Lung (tissue), 11 donors: ENCODE measurements at regions not wholly inside any gene's neighbourhood (a gene's known extent, or its start where the extent isn't known, plus 50 kb on each side); places are given as distances from the start of the nearest gene placed in this dataset.

Experiments used
- ATAC-seq: fragments of 200-7000 bp; cut with Tn5 transposase; one replicate; pipeline ENCODE4 v1.9.1; 2020; ENCODE audit warnings: moderate number of reproducible peaks; ENCODE audit not compliant: insufficient read depth, low FRiP score
- DNase-seq, 3 donors: peaks; one replicate each; pipeline ENCODE4 v3.0.0-alpha.2; 2013 to 2017
- H3K27ac ChIP-seq, 2 donors: one replicate each; pipeline ENCODE4 v1.5.1; 2013; ENCODE audit warnings: mild to moderate bottlenecking in 2 of 2, moderate library complexity in 2 of 2, control low read depth in 1 of 2, inconsistent platforms in 1 of 2, low read depth in 1 of 2, low read length in 1 of 2
- H3K27me3 ChIP-seq, 3 donors: one replicate each; pipeline ENCODE4 v1.5.1; 2013; ENCODE audit warnings: low read length in 2 of 3; ENCODE audit not compliant: control insufficient read depth in 3 of 3, insufficient read depth in 3 of 3
- H3K36me3 ChIP-seq, 4 donors: one replicate each; pipeline ENCODE4 v1.5.1; 2013; ENCODE audit warnings: low read length in 4 of 4, mild to moderate bottlenecking in 1 of 4, moderate library complexity in 1 of 4; ENCODE audit not compliant: control insufficient read depth in 4 of 4, insufficient read depth in 4 of 4
- H3K4me1 ChIP-seq, 5 donors: one replicate each; pipeline ENCODE4 v1.5.1; 2013; ENCODE audit warnings: low read length in 5 of 5, mild to moderate bottlenecking in 2 of 5, moderate library complexity in 1 of 5; ENCODE audit not compliant: control insufficient read depth in 5 of 5, insufficient read depth in 5 of 5
- H3K4me3 ChIP-seq: one replicate; pipeline ENCODE4 v1.5.1; 2013; ENCODE audit warnings: mild to moderate bottlenecking, control low read depth, moderate library complexity
- H3K9ac ChIP-seq, 2 donors: one replicate each; pipeline ENCODE4 v1.5.1; 2013; ENCODE audit warnings: low read length in 2 of 2, control low read depth in 1 of 2; ENCODE audit not compliant: insufficient read depth in 1 of 2
- H3K9me3 ChIP-seq, 4 donors: one replicate each; pipeline ENCODE4 v1.5.1; 2013; ENCODE audit warnings: low read length in 3 of 4, mild to moderate bottlenecking in 1 of 4, moderate library complexity in 1 of 4; ENCODE audit not compliant: control insufficient read depth in 4 of 4, insufficient read depth in 3 of 4
- WGBS, 2 donors: extraction: QIAGEN DNeasy Blood & Tissue Kit; methylation state at CpG; one replicate each; pipeline ENCODE4 v1.1.7; 2013; 5-methylcytosine and 5-hydroxymethylcytosine counted together
- TF ChIP-seq, protein P1 (sequence below): IDR thresholded peaks from 2 replicates; pipeline ENCODE4 v1.5.1; 2012; ENCODE audit warnings: mild to moderate bottlenecking; ENCODE audit errors: control extremely low read depth, extremely low read depth
- donor health status: control.
- donor health status: control.
- donor health status: Bipolar disorder and iron deficiency.
- donor health status: healthy.
- donor health status: DM: yes; HTN: yes; CAD: no.

DNA sequence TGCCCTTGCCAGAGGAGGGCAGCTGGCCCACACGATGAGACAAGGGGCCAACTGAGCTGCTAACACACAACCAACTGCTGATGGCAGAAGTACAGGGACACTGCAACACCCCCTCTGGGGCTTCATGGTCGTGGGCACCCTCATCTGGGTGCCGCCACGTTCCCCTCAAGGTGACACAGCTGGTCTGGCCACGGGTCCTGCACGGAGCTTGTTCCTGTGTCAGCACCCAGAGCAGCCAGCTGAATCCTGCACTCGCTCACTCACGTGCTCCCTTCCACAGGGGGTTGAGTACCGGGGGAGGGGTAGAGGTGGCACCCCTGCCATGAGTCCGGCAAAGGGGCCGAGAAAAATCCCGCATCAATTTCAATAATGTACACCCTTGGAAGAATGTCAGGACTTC lies 1319.1 kb downstream of the REEP3 start:
- TF ChIP-seq, protein P1, sequence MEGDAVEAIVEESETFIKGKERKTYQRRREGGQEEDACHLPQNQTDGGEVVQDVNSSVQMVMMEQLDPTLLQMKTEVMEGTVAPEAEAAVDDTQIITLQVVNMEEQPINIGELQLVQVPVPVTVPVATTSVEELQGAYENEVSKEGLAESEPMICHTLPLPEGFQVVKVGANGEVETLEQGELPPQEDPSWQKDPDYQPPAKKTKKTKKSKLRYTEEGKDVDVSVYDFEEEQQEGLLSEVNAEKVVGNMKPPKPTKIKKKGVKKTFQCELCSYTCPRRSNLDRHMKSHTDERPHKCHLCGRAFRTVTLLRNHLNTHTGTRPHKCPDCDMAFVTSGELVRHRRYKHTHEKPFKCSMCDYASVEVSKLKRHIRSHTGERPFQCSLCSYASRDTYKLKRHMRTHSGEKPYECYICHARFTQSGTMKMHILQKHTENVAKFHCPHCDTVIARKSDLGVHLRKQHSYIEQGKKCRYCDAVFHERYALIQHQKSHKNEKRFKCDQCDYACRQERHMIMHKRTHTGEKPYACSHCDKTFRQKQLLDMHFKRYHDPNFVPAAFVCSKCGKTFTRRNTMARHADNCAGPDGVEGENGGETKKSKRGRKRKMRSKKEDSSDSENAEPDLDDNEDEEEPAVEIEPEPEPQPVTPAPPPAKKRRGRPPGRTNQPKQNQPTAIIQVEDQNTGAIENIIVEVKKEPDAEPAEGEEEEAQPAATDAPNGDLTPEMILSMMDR = no peak
- no peaks in the 10 kb centered on the region for H3K4me1 ChIP-seq

DNA sequence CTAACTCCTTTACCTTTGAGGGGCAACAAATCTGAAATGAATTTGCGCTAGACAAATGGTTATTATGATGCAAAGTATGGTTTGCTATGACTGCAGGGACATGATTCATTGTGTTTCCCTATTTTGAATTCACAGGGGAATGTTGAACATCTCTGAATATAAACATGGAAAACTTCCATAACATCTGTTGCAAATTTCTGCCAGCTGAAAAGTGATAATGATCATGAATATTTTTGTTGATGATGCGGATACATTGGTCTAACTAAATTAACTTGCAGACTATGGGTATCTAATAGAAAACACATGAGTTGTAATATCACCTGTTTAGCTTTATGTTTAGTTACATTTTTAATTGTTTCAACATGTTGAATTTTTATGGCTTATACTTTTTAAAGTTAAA lies 1325.5 kb downstream of the REEP3 start:
- Histone ChIP-seq H3K27me3 (no peaks in the 10 kb centered on the region), H3K27ac (no peak overlapping the region), H3K4me1 (no peaks in the 10 kb centered on the region), H3K9me3 (no peaks in the 10 kb centered on the region), H3K4me3 (no peak overlapping the region), H3K9ac (no peak overlapping the region), H3K36me3 (no peaks in the 10 kb centered on the region)
- 69 to 75% methylated on average over 2 of the region's 2 CpGs for WGBS, 2 donors
- DNase-seq = peak in 1 of 3 donors; percentile 2
- TF ChIP-seq, protein P1 = no peak
- no peak for ATAC-seq

More for the DNA sequence above, 1319.1 kb downstream of the REEP3 start:
- H3K9me3 ChIP-seq = peaks cover 0 to 4% (median 0%) of the 10 kb centered on the region in 4 donors
- no peak overlapping the region for H3K4me3 ChIP-seq
- no peaks in the 10 kb centered on the region for H3K27me3 ChIP-seq
- no peak for ATAC-seq
- H3K27ac ChIP-seq = no peak overlapping the region
- 90 to 93% methylated on average over 12 of the region's 12 CpGs for WGBS, 2 donors
- no peak for DNase-seq
- no peak overlapping the region for H3K9ac ChIP-seq
- H3K36me3 ChIP-seq = no peaks in the 10 kb centered on the region

DNA sequence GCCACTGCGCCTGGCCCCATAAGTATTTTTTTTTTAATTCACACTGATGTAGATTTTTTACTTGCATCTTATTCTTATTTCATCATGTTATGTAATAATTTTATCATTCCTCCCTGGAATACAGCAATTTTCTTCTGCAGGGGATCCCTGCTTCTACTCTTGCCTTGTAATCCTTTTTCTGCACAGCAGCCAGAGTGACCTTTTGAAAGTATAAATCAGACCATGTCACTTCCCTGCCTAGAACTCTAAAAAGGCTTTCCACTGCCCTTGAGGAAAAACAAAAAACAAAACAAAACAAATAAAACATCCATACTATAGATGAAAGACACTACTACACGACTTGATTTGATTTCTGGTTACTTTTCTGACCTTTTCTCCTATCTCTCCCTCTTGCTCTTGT lies 1334.7 kb downstream of the REEP3 start:
- Histone ChIP-seq H3K36me3 (no peaks in the 10 kb centered on the region), H3K4me1 (no peaks in the 10 kb centered on the region), H3K9ac (no peak overlapping the region), H3K9me3 (no peaks in the 10 kb centered on the region), H3K27ac (no peak overlapping the region), H3K27me3 (no peaks in the 10 kb centered on the region), H3K4me3 (no peak overlapping the region)
- 50 to 60% methylated on average over 2 of the region's 2 CpGs for WGBS, 2 donors
- TF ChIP-seq, protein P1 = no peak
- DNase-seq = no peak
- no peak for ATAC-seq

DNA sequence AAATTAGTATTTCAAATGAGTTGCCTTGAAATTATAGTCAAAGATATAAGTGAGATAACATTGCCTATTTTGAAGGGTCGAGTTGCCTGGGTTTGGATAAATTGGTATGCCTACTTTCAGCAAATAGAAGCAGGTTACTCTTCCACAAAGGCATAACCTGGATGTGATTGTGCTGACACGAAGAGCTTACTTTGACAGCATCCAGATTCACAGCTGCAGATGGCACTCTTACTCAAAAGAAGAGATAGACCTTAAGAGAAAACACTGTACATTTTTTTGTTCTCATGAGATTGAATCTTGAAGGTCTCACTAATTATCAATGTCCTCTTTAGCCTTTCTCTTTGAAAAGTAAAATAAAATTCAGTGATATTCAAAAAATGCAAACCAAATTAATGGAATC lies 1338.7 kb downstream of the REEP3 start:
- H3K9me3 ChIP-seq = no peaks in the 10 kb centered on the region
- no peaks in the 10 kb centered on the region for H3K27me3 ChIP-seq
- WGBS, 2 donors = 65 to 71% methylated on average over 2 of the region's 2 CpGs
- ATAC-seq = no peak
- no peak overlapping the region for H3K4me3 ChIP-seq
- DNase-seq = no peak
- no peaks in the 10 kb centered on the region for H3K4me1 ChIP-seq
- TF ChIP-seq, protein P1 = no peak
- H3K27ac ChIP-seq = no peak overlapping the region
- H3K36me3 ChIP-seq = no peaks in the 10 kb centered on the region
- no peak overlapping the region for H3K9ac ChIP-seq
